ENCODE measurements at regions not wholly inside any gene's neighbourhood (a gene's known extent, or its start where the extent isn't known, plus 50 kb on each side); places are given as distances from the start of the nearest gene placed in this dataset.

DNA sequence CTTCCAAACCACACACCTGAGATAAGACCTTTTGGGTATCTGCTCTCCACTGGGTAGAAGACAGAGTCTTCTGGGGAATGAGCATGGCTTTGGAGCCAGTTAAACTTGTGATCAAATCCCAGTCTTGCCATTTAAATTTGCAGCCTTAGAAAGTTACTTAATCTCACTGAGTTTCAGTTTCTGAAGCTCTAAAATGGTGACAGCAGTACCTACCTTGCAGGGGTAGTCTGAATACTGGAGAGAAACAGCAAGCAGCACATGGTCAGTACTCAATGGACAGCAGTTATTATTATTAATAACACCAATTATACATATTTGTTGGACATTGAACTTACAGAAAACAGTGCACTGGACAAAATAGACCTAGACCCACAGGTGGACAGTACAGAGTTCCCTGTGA is 260.9 kb downstream of the MAN2A1 start (continued):
- TF ChIP-seq, protein P1, sequence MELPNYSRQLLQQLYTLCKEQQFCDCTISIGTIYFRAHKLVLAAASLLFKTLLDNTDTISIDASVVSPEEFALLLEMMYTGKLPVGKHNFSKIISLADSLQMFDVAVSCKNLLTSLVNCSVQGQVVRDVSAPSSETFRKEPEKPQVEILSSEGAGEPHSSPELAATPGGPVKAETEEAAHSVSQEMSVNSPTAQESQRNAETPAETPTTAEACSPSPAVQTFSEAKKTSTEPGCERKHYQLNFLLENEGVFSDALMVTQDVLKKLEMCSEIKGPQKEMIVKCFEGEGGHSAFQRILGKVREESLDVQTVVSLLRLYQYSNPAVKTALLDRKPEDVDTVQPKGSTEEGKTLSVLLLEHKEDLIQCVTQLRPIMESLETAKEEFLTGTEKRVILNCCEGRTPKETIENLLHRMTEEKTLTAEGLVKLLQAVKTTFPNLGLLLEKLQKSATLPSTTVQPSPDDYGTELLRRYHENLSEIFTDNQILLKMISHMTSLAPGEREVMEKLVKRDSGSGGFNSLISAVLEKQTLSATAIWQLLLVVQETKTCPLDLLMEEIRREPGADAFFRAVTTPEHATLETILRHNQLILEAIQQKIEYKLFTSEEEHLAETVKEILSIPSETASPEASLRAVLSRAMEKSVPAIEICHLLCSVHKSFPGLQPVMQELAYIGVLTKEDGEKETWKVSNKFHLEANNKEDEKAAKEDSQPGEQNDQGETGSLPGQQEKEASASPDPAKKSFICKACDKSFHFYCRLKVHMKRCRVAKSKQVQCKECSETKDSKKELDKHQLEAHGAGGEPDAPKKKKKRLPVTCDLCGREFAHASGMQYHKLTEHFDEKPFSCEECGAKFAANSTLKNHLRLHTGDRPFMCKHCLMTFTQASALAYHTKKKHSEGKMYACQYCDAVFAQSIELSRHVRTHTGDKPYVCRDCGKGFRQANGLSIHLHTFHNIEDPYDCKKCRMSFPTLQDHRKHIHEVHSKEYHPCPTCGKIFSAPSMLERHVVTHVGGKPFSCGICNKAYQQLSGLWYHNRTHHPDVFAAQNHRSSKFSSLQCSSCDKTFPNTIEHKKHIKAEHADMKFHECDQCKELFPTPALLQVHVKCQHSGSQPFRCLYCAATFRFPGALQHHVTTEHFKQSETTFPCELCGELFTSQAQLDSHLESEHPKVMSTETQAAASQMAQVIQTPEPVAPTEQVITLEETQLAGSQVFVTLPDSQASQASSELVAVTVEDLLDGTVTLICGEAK (IDR thresholded peaks at IDR 0.05; ENCODE audit: borderline replicate concordance) = no peak
- no peak for TF ChIP-seq RFX5 (IDR thresholded peaks at IDR 0.05; ENCODE audit: low read depth, low read length)
- no peak for TF ChIP-seq BACH1 (IDR thresholded peaks at IDR 0.05; ENCODE audit: borderline replicate concordance)
- TF ChIP-seq, protein P2, sequence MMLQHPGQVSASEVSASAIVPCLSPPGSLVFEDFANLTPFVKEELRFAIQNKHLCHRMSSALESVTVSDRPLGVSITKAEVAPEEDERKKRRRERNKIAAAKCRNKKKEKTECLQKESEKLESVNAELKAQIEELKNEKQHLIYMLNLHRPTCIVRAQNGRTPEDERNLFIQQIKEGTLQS (IDR thresholded peaks at IDR 0.05; ENCODE audit: borderline replicate concordance, extremely low read depth, low read depth, low read length) = no peak
- TF ChIP-seq, protein P3, sequence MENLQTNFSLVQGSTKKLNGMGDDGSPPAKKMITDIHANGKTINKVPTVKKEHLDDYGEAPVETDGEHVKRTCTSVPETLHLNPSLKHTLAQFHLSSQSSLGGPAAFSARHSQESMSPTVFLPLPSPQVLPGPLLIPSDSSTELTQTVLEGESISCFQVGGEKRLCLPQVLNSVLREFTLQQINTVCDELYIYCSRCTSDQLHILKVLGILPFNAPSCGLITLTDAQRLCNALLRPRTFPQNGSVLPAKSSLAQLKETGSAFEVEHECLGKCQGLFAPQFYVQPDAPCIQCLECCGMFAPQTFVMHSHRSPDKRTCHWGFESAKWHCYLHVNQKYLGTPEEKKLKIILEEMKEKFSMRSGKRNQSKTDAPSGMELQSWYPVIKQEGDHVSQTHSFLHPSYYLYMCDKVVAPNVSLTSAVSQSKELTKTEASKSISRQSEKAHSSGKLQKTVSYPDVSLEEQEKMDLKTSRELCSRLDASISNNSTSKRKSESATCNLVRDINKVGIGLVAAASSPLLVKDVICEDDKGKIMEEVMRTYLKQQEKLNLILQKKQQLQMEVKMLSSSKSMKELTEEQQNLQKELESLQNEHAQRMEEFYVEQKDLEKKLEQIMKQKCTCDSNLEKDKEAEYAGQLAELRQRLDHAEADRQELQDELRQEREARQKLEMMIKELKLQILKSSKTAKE (IDR thresholded peaks at IDR 0.05; ENCODE audit: low read depth, poor library complexity, severe bottlenecking) = no peak
- no peak for TF ChIP-seq SIX5 (IDR thresholded peaks at IDR 0.05; ENCODE audit: low read depth, low read length, severe bottlenecking)

DNA sequence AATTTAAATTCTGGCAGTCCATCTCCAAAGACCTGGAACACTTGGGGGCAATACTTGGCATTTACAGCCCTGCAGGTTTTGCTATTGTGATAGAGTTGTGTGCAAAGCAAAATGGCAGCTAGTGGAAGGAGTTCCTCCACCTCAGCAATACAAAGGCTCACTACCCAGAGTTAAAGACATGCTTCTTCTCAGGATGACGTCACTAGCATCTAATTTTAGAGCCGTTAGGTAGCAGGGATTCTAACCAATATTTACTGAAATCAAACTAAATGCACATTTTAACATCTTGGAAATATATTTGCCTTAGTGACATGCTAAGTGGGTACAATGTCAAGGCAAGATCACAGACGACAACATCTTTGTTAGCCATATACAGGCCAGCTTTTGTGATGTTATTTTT is 261.6 kb downstream of the MAN2A1 start:
- intact Hi-C loops (cut with micrococcal nuclease; ENCODE audit: unreplicated experiment) = no loop called here
- TF ChIP-seq SMARCA5 (IDR thresholded peaks at IDR 0.05) = no peak
- ChIA-PET SMC1A (ENCODE audit: uncharacterized antibody, unreplicated experiment) (no interaction called here), RAD21 (ENCODE audit: unreplicated experiment) (no interaction called here), CTCF (no interaction called here), POLR2A (no interaction called here)
- DNase-seq (ENCODE audit: low read depth, low spot score) = no peak
- Histone ChIP-seq H3K4me2 (ENCODE audit: control insufficient read depth, insufficient read depth) (no peak overlapping the region), H3K4me1 (ENCODE audit: control insufficient read depth, insufficient read depth, low read length) (no peaks in the 10 kb centered on the region), H4K20me1 (ENCODE audit: control insufficient read depth, insufficient read depth) (no peaks in the 10 kb centered on the region), H3K36me3 (ENCODE audit: control insufficient read depth in 2 of 2, insufficient read depth in 2 of 2, low read length in 1 of 2) (no peaks in the 10 kb centered on the region), H3K9ac (ENCODE audit: control insufficient read depth, insufficient read depth, low read length) (no peak overlapping the region), H3K27me3 (replicated peaks in 1 of 2; ENCODE audit: control insufficient read depth in 2 of 2, insufficient read depth in 2 of 2, low read length in 1 of 2) (no peaks in the 10 kb centered on the region), H3K79me2 (ENCODE audit: control insufficient read depth, insufficient read depth, low read length) (no peaks in the 10 kb centered on the region), H3K27ac (ENCODE audit: control insufficient read depth, insufficient read depth) (no peak overlapping the region), H3K4me3 (no peak overlapping the region), H3K9me3 (replicated peaks; ENCODE audit: control insufficient read depth, insufficient read depth, low read length) (no peaks in the 10 kb centered on the region), H2AFZ (ENCODE audit: control insufficient read depth, low read depth, low read length) (no peak overlapping the region)
- in situ Hi-C loops (cut with MboI) = no loop called here
- 33% methylated on average over 3 of the region's 3 CpGs for WGBS (ENCODE audit: insufficient coverage, insufficient replicate concordance, low lambda C conversion rate, missing lambda C conversion rate)
- no peak for FAIRE-seq
- ATAC-seq = no peak
- no TSS peak for BruUV-seq (replicated peaks)

All from GM12878 (cell line).